ENCODE measurements at regions not wholly inside any gene's neighbourhood (a gene's known extent, or its start where the extent isn't known, plus 50 kb on each side); places are given as distances from the start of the nearest gene placed in this dataset.

DNA sequence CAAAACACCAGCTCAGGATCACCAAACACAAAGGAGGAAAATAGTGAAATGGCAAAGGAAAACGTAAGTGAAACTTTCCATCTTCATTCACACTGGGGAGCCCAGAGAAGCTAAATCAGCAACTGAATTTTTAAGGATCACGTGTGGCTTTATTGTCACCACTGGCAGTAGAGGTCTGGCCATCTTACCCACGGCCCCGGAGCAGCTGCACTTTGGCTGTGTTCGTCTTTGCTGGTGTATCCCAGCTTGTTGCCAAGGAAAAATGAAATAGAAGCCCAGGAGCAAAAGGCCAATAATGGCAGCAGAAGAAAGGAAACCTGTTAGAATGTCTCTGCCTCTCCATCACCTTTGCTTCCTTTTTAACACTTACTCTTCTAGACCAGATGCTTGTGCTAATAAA, 274.7 kb downstream of the FOXO1 start:
- peaks cover 8% of the 10 kb centered on the region for H3K4me1 ChIP-seq (ENCODE audit: insufficient read depth)
- no peaks in the 10 kb centered on the region for H3K27me3 ChIP-seq
- H3K36me3 ChIP-seq (replicated peaks; ENCODE audit: insufficient read depth, low read depth): no peaks in the 10 kb centered on the region
- TF ChIP-seq EZH2phosphoT487 (IDR thresholded peaks at IDR 0.05; ENCODE audit: low read depth, severe bottlenecking, unreplicated experiment): no peak
- TF ChIP-seq, protein P1, sequence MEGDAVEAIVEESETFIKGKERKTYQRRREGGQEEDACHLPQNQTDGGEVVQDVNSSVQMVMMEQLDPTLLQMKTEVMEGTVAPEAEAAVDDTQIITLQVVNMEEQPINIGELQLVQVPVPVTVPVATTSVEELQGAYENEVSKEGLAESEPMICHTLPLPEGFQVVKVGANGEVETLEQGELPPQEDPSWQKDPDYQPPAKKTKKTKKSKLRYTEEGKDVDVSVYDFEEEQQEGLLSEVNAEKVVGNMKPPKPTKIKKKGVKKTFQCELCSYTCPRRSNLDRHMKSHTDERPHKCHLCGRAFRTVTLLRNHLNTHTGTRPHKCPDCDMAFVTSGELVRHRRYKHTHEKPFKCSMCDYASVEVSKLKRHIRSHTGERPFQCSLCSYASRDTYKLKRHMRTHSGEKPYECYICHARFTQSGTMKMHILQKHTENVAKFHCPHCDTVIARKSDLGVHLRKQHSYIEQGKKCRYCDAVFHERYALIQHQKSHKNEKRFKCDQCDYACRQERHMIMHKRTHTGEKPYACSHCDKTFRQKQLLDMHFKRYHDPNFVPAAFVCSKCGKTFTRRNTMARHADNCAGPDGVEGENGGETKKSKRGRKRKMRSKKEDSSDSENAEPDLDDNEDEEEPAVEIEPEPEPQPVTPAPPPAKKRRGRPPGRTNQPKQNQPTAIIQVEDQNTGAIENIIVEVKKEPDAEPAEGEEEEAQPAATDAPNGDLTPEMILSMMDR (IDR thresholded peaks at IDR 0.05; ENCODE audit: poor library complexity): no peak
- TF ChIP-seq EZH2 (IDR thresholded peaks at IDR 0.05; ENCODE audit: borderline replicate concordance): no peak
- no peak overlapping the region for H3K27ac ChIP-seq
- no peaks in the 10 kb centered on the region for H3K9me3 ChIP-seq (ENCODE audit: low read depth)
- H3K4me2 ChIP-seq: no peak overlapping the region
- no peak for DNase-seq (ENCODE audit: low spot score)
- H2AFZ ChIP-seq: no peak overlapping the region
- no peaks in the 10 kb centered on the region for H3K9me2 ChIP-seq (replicated peaks; ENCODE audit: insufficient read depth)
- no peak overlapping the region for H3K4me3 ChIP-seq
- no peaks in the 10 kb centered on the region for H3K79me2 ChIP-seq
- WGBS (ENCODE audit: low lambda C conversion rate, missing lambda C conversion rate): 84% methylated on average over 5 of the region's 5 CpGs
- H4K20me1 ChIP-seq (ENCODE audit: insufficient read depth, poor library complexity, severe bottlenecking): no peaks in the 10 kb centered on the region

- WGBS (ENCODE audit: low lambda C conversion rate, missing lambda C conversion rate): 94% methylated on average over 5 of the region's 5 CpGs
- DNase-seq (ENCODE audit: low spot score): no peak
- Histone ChIP-seq H3K4me3 (no peak overlapping the region), H3K9me2 (replicated peaks; ENCODE audit: insufficient read depth) (no peaks in the 10 kb centered on the region), H3K4me1 (ENCODE audit: insufficient read depth) (no peaks in the 10 kb centered on the region), H3K27ac (no peak overlapping the region), H3K27me3 (no peaks in the 10 kb centered on the region), H3K9me3 (ENCODE audit: low read depth) (no peaks in the 10 kb centered on the region), H4K20me1 (ENCODE audit: insufficient read depth, poor library complexity, severe bottlenecking) (no peaks in the 10 kb centered on the region), H3K79me2 (no peaks in the 10 kb centered on the region), H2AFZ (no peak overlapping the region), H3K36me3 (replicated peaks; ENCODE audit: insufficient read depth, low read depth) (no peaks in the 10 kb centered on the region), H3K4me2 (no peak overlapping the region)
- TF ChIP-seq, protein P1 (IDR thresholded peaks at IDR 0.05; ENCODE audit: poor library complexity): no peak
- TF ChIP-seq EZH2 (IDR thresholded peaks at IDR 0.05; ENCODE audit: borderline replicate concordance) (no peak), EZH2phosphoT487 (IDR thresholded peaks at IDR 0.05; ENCODE audit: low read depth, severe bottlenecking, unreplicated experiment) (no peak)
Measured at GRCh38 chr13:40394304-40394985, 272.0 kb downstream of the FOXO1 start.

DNA sequence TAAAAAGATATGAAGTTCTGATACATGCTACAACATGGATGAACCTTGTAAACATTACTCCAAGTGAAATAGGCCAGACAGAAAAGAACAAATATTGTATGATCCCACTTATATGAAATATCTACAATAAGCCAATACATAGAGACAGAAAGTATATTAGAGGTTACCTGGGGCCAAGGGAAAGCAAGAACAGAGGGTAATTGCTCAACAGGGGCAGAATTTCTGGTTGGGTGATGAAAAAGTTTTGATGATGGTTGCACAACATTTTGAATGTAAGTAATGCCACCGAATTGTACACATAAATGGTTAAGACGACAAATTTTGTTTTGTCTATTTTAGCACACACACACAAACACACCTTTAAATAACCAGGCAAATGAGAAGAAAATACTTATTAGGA, 268.4 kb downstream of the FOXO1 start:
- no peaks in the 10 kb centered on the region for H3K36me3 ChIP-seq (replicated peaks; ENCODE audit: insufficient read depth, low read depth)

More for the DNA sequence above, 268.4 kb downstream of the FOXO1 start:
- H3K27ac ChIP-seq: no peak overlapping the region
- WGBS (ENCODE audit: low lambda C conversion rate, missing lambda C conversion rate): 91% methylated on average over 2 of the region's 2 CpGs
- H3K4me3 ChIP-seq: no peak overlapping the region
- H3K27me3 ChIP-seq: no peaks in the 10 kb centered on the region
- no peak overlapping the region for H3K4me2 ChIP-seq
- H3K9me3 ChIP-seq (ENCODE audit: low read depth): no peaks in the 10 kb centered on the region
- H4K20me1 ChIP-seq (ENCODE audit: insufficient read depth, poor library complexity, severe bottlenecking): no peaks in the 10 kb centered on the region
- TF ChIP-seq EZH2phosphoT487 (IDR thresholded peaks at IDR 0.05; ENCODE audit: low read depth, severe bottlenecking, unreplicated experiment): no peak
- TF ChIP-seq EZH2 (IDR thresholded peaks at IDR 0.05; ENCODE audit: borderline replicate concordance): no peak
- TF ChIP-seq, protein P1 (IDR thresholded peaks at IDR 0.05; ENCODE audit: poor library complexity): no peak
- peaks cover 7% of the 10 kb centered on the region for H3K4me1 ChIP-seq (ENCODE audit: insufficient read depth)
- DNase-seq (ENCODE audit: low spot score): no peak
- no peak overlapping the region for H2AFZ ChIP-seq
- no peaks in the 10 kb centered on the region for H3K79me2 ChIP-seq
- H3K9me2 ChIP-seq (replicated peaks; ENCODE audit: insufficient read depth): no peaks in the 10 kb centered on the region
